RWPE2 (cell line): ENCODE measurements at regions not wholly inside any gene's neighbourhood (a gene's known extent, or its start where the extent isn't known, plus 50 kb on each side); places are given as distances from the start of the nearest gene placed in this dataset.

ENCODE experiments used
- ATAC-seq: fragments of 200-7000 bp; cut with Tn5 transposase; 3 replicates; pipeline ENCODE4 v1.9.1; 2021; ENCODE audit warnings: low read depth
- DNase-seq: peaks from one replicate; pipeline ENCODE4 v3.0.0-alpha.2; 2020; ENCODE audit warnings: low spot score
- H3K27ac ChIP-seq: fragments of 450-650 bp; 2 replicates; pipeline ENCODE4 v1.5.1; 2017; ENCODE audit warnings: mild to moderate bottlenecking; ENCODE audit not compliant: poor library complexity, severe bottlenecking
- H3K27me3 ChIP-seq: fragments of 250-450 bp; sonication (Bioruptor Pico); 2 replicates; pipeline ENCODE4 v1.5.1; 2021; ENCODE audit warnings: mild to moderate bottlenecking, moderate library complexity; ENCODE audit not compliant: insufficient read depth, poor library complexity, severe bottlenecking
- H3K36me3 ChIP-seq: fragments of 250-450 bp; sonication (Bioruptor Pico); 2 replicates; pipeline ENCODE4 v1.5.1; 2020; ENCODE audit warnings: low read depth, mild to moderate bottlenecking, moderate library complexity
- H3K4me1 ChIP-seq: fragments of 250-450 bp; sonication (Bioruptor Pico); 2 replicates; pipeline ENCODE4 v1.5.1; 2021; ENCODE audit warnings: mild to moderate bottlenecking, moderate library complexity; ENCODE audit not compliant: insufficient read depth, poor library complexity, severe bottlenecking
- H3K4me3 ChIP-seq: fragments of 250-450 bp; sonication (Bioruptor Pico); 2 replicates; pipeline ENCODE4 v1.5.1; 2021; ENCODE audit warnings: mild to moderate bottlenecking, moderate library complexity; ENCODE audit not compliant: severe bottlenecking
- H3K9me3 ChIP-seq: fragments of 250-450 bp; sonication (Bioruptor Pico); 2 replicates; pipeline ENCODE4 v1.5.1; 2021; ENCODE audit warnings: mild to moderate bottlenecking, moderate library complexity; ENCODE audit not compliant: severe bottlenecking
- CTCF ChIP-seq: fragments of 450-650 bp; IDR thresholded peaks from one replicate; pipeline ENCODE4 v1.5.1; 2017; ENCODE audit warnings: mild to moderate bottlenecking, moderate library complexity; ENCODE audit not compliant: poor library complexity, severe bottlenecking

- Histone ChIP-seq H3K4me1 (no peaks in the 10 kb centered on the region), H3K27ac (no peak overlapping the region), H3K27me3 (no peaks in the 10 kb centered on the region), H3K4me3 (no peak overlapping the region), H3K36me3 (no peaks in the 10 kb centered on the region), H3K9me3 (no peaks in the 10 kb centered on the region)
- no peak for DNase-seq
- no peak for TF ChIP-seq CTCF
- no peak for ATAC-seq
These were observed 204.2 kb downstream of the TBX5 start for GRCh38 chr12:114201794-114202193.

GRCh38 chr12:114194956-114195355 lies 211.0 kb downstream of the TBX5 start:
- Histone ChIP-seq H3K36me3 (no peaks in the 10 kb centered on the region), H3K4me3 (no peak overlapping the region), H3K27me3 (no peaks in the 10 kb centered on the region), H3K27ac (no peak overlapping the region), H3K4me1 (no peaks in the 10 kb centered on the region), H3K9me3 (no peaks in the 10 kb centered on the region)
- DNase-seq (no peak), ATAC-seq (no peak)
- no peak for TF ChIP-seq CTCF

GRCh38 chr12:114194066-114194465 lies 211.9 kb downstream of the TBX5 start:
- DNase-seq = no peak
- Histone ChIP-seq H3K4me3 (no peak overlapping the region), H3K9me3 (no peaks in the 10 kb centered on the region), H3K4me1 (no peaks in the 10 kb centered on the region), H3K27me3 (no peaks in the 10 kb centered on the region), H3K27ac (no peak overlapping the region), H3K36me3 (no peaks in the 10 kb centered on the region)
- no peak for ATAC-seq
- TF ChIP-seq CTCF = no peak

GRCh38 chr12:114193474-114193873 lies 212.5 kb downstream of the TBX5 start:
- no peak for ATAC-seq
- Histone ChIP-seq H3K4me1 (no peaks in the 10 kb centered on the region), H3K27ac (no peak overlapping the region), H3K27me3 (no peaks in the 10 kb centered on the region), H3K9me3 (no peaks in the 10 kb centered on the region), H3K4me3 (no peak overlapping the region), H3K36me3 (no peaks in the 10 kb centered on the region)
- TF ChIP-seq CTCF = no peak
- DNase-seq = no peak

GRCh38 chr12:114192549-114192948 lies 213.4 kb downstream of the TBX5 start:
- Histone ChIP-seq H3K36me3 (no peaks in the 10 kb centered on the region), H3K4me3 (no peak overlapping the region), H3K4me1 (no peaks in the 10 kb centered on the region), H3K27ac (no peak overlapping the region), H3K9me3 (no peaks in the 10 kb centered on the region), H3K27me3 (no peaks in the 10 kb centered on the region)
- DNase-seq = no peak
- no peak for ATAC-seq
- no peak for TF ChIP-seq CTCF
